ENCODE measurements at regions not wholly inside any gene's neighbourhood (a gene's known extent, or its start where the extent isn't known, plus 50 kb on each side); places are given as distances from the start of the nearest gene placed in this dataset.
"Not testable (repeated sequence)": the region's sequence is repeated elsewhere in the genome, so short reads cannot be mapped to it uniquely, and the experiment has no call there.

DNA sequence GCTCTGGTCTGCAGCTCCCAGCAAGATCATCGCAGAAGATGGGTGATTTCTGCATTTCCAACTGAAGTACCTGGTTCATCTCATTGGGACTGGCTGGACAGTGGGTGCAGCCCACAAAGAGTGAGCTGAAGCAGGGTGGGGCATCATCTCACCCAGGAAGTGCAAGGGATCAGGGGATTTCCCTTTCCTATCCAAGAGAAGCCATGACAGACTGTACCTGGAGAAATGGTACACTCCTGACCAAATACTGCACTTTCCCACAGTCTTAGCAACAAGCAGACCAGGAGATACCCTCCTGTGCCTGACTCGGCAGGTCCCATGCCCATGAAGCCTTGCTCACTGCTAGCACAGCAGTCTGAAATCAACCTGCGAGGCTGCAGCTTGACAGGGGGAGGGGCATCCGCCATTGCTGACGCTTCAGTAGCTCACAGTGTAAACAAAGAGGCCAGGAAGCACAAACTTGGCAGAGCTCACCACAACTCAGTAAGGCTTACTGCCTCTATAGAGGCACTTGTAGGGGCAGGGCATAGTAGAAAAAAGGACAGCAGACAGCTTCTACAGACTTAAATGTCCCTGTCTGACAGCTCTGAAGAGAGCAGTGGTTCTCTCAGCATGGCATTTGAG lies 60.5 kb downstream of the AREG start:
- H3K4me3 ChIP-seq, H4K20me1 ChIP-seq, H3K27me3 ChIP-seq, H3K36me3 ChIP-seq, H3K27ac ChIP-seq, H3K9ac ChIP-seq: not testable (repeated sequence)
- H3K9me3 ChIP-seq (replicated peaks in 1 of 11) = peaks cover 0 to 26% (median 7%) of the 10 kb centered on the region in 11 experiments; a peak in 10 of 22 replicates
- H3K4me2 ChIP-seq = peak overlapping the region in 8 of 11 experiments; percentile 12 to 58 (median 30); a peak in 9 of 22 replicates
- H3K4me1 ChIP-seq = peaks cover 2 to 17% (median 15%) of the 10 kb centered on the region in 10 experiments; a peak in 19 of 20 replicates

DNA sequence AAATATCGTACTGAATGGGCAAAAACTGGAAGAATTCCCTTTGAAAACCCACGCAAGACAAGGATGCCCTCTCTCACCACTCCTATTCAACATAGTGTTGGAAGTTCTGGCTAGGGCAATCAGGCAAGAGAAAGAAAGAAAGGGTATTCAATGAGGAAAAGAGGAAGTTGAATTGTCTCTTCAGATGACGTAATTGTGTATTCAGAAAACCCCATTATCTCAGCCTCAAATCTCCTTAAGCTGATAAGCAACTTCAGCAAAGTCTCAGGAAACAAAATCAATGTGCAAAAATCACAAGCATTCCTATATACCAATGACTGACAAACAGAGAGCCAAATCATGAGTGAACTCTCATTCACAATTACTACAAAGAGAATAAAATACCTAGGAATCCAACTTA lies 64.4 kb downstream of the AREG start:
- H3K9me3 ChIP-seq (replicated peaks in 1 of 11) = peaks cover 0 to 26% (median 7%) of the 10 kb centered on the region in 11 experiments; a peak in 10 of 22 replicates
- H3K4me3 ChIP-seq, H3K36me3 ChIP-seq, H3K27ac ChIP-seq, H3K4me1 ChIP-seq, H4K20me1 ChIP-seq, H3K27me3 ChIP-seq, H3K9ac ChIP-seq, H3K4me2 ChIP-seq: not testable (repeated sequence)

DNA sequence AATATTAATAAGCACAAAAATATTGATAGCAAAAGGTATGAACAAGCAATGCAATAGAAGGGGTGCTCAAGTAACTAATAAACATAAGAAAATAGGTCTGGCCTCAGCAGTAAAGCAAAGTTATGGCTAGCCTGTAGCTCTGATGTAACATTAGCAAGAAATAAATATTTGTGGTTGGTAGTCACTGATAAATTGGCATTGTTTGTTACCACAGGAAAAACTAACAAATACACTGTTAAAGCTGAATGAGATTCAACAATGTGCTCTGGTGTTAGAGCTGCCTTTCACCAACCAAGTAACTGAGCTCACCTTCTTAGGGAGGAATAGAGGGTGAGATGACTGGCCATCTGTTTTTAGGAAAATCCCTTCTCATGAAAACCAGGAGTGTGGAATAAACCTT lies 71.4 kb downstream of the AREG start:
- H4K20me1 ChIP-seq = no peaks in the 10 kb centered on the region
- no peak overlapping the region for H3K9ac ChIP-seq
- H3K4me2 ChIP-seq = no peak overlapping the region
- no peaks in the 10 kb centered on the region for H3K27me3 ChIP-seq
- H3K4me1 ChIP-seq = no peaks in the 10 kb centered on the region
- no peak overlapping the region for H3K27ac ChIP-seq
- H3K9me3 ChIP-seq (replicated peaks in 1 of 11) = no peaks in the 10 kb centered on the region
- H3K36me3 ChIP-seq = no peaks in the 10 kb centered on the region
- no peak for TF ChIP-seq Cebpa-rat (IDR thresholded peaks at IDR 0.05)
- no peak overlapping the region for H3K4me3 ChIP-seq

DNA sequence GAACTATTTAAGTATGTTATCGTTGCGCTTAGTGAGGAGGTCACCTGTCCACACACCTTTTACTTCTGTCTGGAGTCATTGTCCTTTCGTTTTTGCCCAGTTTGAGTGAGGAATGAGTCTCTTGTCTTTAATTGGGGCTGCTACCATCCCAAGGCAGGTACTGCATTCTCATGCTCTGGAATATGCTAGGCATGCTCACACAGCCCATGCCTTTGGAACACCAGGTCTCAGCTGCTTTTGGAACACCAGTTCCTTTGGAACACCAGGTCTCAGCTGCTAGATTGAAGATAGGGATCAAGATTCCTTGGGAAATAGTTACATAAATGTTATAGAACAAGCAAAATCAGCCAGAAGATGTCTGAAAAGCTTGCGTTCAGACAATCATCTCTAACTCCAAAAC lies 73.1 kb downstream of the AREG start:
- Histone ChIP-seq H3K4me3 (no peak overlapping the region), H3K9me3 (replicated peaks in 1 of 11) (no peaks in the 10 kb centered on the region), H4K20me1 (no peaks in the 10 kb centered on the region), H3K4me1 (no peaks in the 10 kb centered on the region), H3K4me2 (no peak overlapping the region), H3K27ac (no peak overlapping the region), H3K27me3 (no peaks in the 10 kb centered on the region), H3K36me3 (no peaks in the 10 kb centered on the region), H3K9ac (no peak overlapping the region)
- TF ChIP-seq Cebpa-rat (IDR thresholded peaks at IDR 0.05) = no peak

DNA sequence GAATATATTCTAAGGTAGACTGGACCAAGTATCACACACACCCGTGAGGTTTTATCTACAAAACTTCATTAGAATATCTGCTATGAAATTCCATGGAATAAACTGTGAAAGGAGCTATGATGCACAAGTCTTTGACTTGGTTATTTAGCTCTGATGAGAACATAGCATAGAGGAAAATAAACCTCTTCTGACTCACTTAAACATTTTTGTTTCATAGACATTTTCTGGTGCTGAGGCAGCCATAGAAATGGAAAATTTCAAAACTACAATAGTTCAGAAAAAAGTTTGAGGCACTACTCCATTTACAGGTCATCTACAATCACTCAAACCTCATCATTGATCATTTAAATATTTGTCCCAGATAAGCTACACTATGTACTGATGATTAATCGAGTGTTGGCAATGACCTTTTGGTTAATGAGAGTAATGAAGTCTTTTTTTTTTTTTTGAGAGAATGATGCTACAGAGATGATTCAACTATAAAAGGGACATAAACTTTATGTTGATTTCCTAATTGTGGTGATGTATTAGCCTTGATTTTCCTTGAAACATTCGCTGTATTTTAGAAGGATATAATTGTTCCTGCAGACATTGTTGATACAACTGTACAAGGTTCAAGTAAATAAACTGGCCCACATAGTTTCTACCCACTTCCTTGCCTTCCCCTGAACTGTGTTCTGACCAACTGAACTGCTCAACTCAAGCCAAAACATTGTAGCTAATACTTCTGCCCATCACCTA lies 77.5 kb downstream of the AREG start:
- Histone ChIP-seq H3K27ac (no peak overlapping the region), H3K36me3 (no peaks in the 10 kb centered on the region), H4K20me1 (no peaks in the 10 kb centered on the region), H3K27me3 (no peaks in the 10 kb centered on the region), H3K4me3 (no peak overlapping the region), H3K9me3 (replicated peaks in 1 of 11) (no peaks in the 10 kb centered on the region), H3K4me2 (no peak overlapping the region), H3K4me1 (no peaks in the 10 kb centered on the region), H3K9ac (no peak overlapping the region)
- TF ChIP-seq Cebpa-rat (IDR thresholded peaks at IDR 0.05) = no peak

DNA sequence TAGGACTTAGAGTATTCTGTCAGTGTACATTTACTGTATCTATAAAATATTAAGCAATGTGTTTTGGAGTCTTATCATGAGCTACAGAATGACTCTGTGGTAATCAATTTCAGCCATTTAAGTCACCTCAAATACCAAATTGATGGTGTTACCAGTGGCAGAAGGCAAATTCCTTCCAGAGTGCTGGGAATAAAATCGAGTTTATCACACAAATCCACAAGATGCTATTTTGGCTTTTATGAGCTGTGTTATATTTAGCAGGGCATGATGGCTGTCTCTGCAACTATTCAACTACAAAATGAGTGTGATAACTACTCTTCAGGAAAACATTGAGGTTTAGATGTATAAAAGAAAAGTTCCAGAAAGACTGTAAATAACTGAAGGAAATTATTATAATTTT lies 78.2 kb downstream of the AREG start:
- Histone ChIP-seq H3K4me1 (no peaks in the 10 kb centered on the region), H3K9me3 (replicated peaks in 1 of 11) (no peaks in the 10 kb centered on the region), H3K27me3 (no peaks in the 10 kb centered on the region), H4K20me1 (no peaks in the 10 kb centered on the region), H3K4me2 (no peak overlapping the region), H3K27ac (no peak overlapping the region), H3K4me3 (no peak overlapping the region), H3K9ac (no peak overlapping the region), H3K36me3 (no peaks in the 10 kb centered on the region)
- no peak for TF ChIP-seq Cebpa-rat (IDR thresholded peaks at IDR 0.05)

DNA sequence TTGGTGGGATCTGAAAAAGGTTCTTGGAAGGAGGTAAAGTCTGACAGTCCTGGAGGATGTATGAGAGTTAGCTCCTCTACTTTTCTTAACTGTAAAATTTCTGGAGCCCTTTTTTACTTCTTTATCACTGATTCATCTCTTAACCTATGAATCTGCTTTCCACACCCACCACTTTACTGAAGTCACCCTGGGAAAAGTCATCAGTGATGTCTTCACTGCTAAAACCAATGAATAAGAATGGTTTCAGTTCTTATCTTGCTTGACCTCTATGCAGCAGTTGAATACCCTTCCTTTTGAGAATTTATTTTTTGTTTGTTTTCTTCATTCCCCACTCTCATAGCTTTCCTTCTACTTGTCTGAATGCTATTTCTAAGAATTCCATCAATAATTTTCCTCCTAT lies 80.0 kb downstream of the AREG start:
- no peak overlapping the region for H3K4me3 ChIP-seq
- H3K4me1 ChIP-seq = no peaks in the 10 kb centered on the region
- no peaks in the 10 kb centered on the region for H4K20me1 ChIP-seq
- H3K9ac ChIP-seq = no peak overlapping the region
- H3K4me2 ChIP-seq = no peak overlapping the region
- H3K9me3 ChIP-seq (replicated peaks in 1 of 11) = no peaks in the 10 kb centered on the region
- no peaks in the 10 kb centered on the region for H3K27me3 ChIP-seq
- no peak for TF ChIP-seq Cebpa-rat (IDR thresholded peaks at IDR 0.05)
- H3K36me3 ChIP-seq = no peaks in the 10 kb centered on the region
- no peak overlapping the region for H3K27ac ChIP-seq

DNA sequence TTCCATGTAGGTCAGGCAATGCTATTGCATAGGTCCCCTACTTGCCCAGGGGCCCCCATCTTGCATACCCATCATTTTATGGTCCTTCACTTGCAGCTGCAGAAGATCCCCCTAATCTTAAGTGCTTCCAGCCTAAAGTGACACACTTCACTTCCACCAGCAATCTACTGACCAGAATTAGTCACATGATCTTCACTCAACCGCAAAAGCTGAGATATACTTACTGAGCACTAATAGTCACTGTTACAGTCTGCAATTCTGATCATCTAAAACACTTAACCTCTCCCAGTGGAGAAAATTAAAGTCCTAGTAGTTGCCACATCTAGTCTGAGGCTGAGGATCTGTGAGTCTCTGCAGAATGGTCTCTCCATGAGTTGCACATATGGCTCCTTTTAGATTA lies 82.1 kb downstream of the AREG start:
- no peaks in the 10 kb centered on the region for H3K36me3 ChIP-seq
- no peak overlapping the region for H3K4me3 ChIP-seq
- no peaks in the 10 kb centered on the region for H3K4me1 ChIP-seq
- TF ChIP-seq Cebpa-rat (IDR thresholded peaks at IDR 0.05) = no peak
- no peaks in the 10 kb centered on the region for H4K20me1 ChIP-seq
- H3K9ac ChIP-seq = no peak overlapping the region
- no peaks in the 10 kb centered on the region for H3K9me3 ChIP-seq (replicated peaks in 1 of 11)
- H3K27me3 ChIP-seq = no peaks in the 10 kb centered on the region
- H3K27ac ChIP-seq = no peak overlapping the region
- H3K4me2 ChIP-seq = no peak overlapping the region

DNA sequence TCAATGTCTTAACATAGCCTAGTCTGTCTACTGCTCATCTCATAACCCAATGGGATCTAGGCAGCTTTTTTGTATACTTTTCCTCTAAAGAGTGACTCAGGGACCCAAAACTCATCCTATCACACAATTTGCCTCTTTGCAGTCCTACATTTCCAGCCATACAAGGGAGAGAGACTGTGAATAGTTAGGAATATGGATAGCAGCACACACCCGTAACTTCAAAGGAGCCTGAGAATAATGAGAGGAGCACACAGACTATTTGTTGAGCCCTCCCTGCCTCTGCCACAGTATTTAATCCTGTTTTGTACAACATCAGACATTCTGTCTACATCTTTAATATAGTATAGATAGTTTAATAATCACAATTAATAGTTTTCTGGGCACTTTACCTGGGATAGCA lies 83.2 kb downstream of the AREG start:
- Histone ChIP-seq H4K20me1 (no peaks in the 10 kb centered on the region), H3K4me2 (no peak overlapping the region), H3K27ac (no peak overlapping the region), H3K36me3 (no peaks in the 10 kb centered on the region), H3K9me3 (replicated peaks in 1 of 11) (no peaks in the 10 kb centered on the region), H3K4me1 (no peaks in the 10 kb centered on the region), H3K27me3 (no peaks in the 10 kb centered on the region), H3K4me3 (no peak overlapping the region), H3K9ac (no peak overlapping the region)
- no peak for TF ChIP-seq Cebpa-rat (IDR thresholded peaks at IDR 0.05)

DNA sequence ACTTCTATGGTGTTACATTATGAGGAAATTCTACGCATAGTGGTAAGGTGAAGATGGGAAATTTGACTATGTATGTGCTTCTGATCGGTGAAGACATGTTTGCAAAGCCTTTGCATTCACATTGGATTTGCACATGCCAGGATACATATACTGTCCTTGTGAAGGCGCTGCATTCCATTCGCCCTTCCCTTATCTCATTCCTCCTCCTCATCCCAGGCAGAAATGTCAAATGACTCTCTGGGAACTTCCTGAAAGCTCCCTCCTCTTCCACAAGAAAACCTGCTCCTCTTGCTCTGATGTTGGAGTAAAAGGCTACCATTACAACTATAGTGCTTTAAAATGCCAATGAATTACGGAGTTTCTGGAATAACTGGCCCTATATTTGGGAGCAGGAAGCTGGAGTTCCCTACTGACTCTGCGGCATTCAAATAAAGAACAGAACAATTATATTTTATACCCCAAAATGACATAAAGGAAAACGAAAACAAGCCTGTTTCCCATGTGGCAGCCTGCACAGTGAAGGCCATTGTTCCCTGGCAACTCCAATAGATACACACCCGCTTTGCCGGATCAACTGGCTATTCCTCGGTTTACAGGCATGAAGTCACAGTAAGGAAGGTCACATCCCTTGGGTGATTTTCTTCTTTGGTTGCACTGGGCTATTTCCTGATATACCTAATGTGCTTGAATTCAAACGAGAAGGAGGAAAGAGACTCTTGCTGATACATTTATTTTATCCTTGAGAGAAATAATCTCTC lies 84.5 kb downstream of the AREG start:
- no peak overlapping the region for H3K4me3 ChIP-seq
- no peaks in the 10 kb centered on the region for H3K9me3 ChIP-seq (replicated peaks in 1 of 11)
- no peak overlapping the region for H3K27ac ChIP-seq
- H3K27me3 ChIP-seq = no peaks in the 10 kb centered on the region
- H3K4me1 ChIP-seq = no peaks in the 10 kb centered on the region
- no peak for TF ChIP-seq Cebpa-rat (IDR thresholded peaks at IDR 0.05)
- H3K4me2 ChIP-seq = no peak overlapping the region
- no peaks in the 10 kb centered on the region for H4K20me1 ChIP-seq
- H3K9ac ChIP-seq = no peak overlapping the region
- H3K36me3 ChIP-seq = no peaks in the 10 kb centered on the region

Data from BLaER1 treated with 17β-estradiol and CSF1 and Interleukin-3, amounts not matched to agents 10 nM and 100 nM (cell line).